Omental fat pad (tissue), 3 donors: ENCODE measurements at regions not wholly inside any gene's neighbourhood (a gene's known extent, or its start where the extent isn't known, plus 50 kb on each side); places are given as distances from the start of the nearest gene placed in this dataset.

Experiments
- ATAC-seq: fragments of 150-250 bp; one replicate; pipeline ENCODE4 v1.9.1; 2016; ENCODE audit warnings: mild to moderate bottlenecking, moderate library complexity; ENCODE audit not compliant: low FRiP score
- DNase-seq: peaks from one replicate; pipeline ENCODE4 v3.0.0-alpha.2; 2019; ENCODE audit warnings: low spot score
- TF ChIP-seq, protein P1 (sequence below), 3 donors: fragments of 450-650 bp; IDR thresholded peaks; one replicate each; pipeline ENCODE4 v1.5.1; 2016 to 2017; ENCODE audit warnings: antibody characterized with exemption in 3 of 3, mild to moderate bottlenecking in 3 of 3, moderate library complexity in 2 of 3

DNA sequence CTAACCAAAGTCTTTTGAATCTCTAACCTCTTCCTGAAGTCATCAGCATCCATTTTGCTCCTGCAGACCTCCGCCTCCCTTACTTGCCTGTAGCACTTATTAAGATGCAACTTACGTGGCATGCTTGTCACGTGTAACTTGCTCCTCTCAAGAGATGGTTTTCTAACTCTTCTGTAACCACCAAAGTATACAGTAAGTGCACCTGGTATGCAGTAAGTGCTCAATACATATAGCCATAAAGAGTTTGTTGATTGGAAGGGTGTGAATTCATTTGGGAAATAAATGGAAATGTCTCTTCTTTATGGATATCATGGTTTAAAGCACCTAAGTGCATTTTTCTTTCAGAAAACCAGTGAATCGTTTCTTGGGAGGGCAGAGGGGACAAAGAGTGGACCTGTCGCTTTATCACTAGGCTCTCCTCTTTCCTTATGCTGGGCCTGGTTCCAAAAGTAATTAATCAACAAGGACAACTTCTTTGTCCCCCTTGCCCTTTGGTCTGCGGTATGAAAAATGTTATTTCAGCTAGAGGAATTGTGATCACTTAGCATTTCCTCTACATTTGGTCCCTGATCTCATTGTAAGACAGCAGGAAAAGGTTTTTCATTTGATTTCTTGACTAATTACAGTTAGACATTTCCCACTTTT lies 370.0 kb upstream of the SPRED2 start:
- ATAC-seq (no peak), DNase-seq (no peak)
- TF ChIP-seq, protein P1, sequence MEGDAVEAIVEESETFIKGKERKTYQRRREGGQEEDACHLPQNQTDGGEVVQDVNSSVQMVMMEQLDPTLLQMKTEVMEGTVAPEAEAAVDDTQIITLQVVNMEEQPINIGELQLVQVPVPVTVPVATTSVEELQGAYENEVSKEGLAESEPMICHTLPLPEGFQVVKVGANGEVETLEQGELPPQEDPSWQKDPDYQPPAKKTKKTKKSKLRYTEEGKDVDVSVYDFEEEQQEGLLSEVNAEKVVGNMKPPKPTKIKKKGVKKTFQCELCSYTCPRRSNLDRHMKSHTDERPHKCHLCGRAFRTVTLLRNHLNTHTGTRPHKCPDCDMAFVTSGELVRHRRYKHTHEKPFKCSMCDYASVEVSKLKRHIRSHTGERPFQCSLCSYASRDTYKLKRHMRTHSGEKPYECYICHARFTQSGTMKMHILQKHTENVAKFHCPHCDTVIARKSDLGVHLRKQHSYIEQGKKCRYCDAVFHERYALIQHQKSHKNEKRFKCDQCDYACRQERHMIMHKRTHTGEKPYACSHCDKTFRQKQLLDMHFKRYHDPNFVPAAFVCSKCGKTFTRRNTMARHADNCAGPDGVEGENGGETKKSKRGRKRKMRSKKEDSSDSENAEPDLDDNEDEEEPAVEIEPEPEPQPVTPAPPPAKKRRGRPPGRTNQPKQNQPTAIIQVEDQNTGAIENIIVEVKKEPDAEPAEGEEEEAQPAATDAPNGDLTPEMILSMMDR (IDR thresholded peaks at IDR 0.05) = no peak

DNA sequence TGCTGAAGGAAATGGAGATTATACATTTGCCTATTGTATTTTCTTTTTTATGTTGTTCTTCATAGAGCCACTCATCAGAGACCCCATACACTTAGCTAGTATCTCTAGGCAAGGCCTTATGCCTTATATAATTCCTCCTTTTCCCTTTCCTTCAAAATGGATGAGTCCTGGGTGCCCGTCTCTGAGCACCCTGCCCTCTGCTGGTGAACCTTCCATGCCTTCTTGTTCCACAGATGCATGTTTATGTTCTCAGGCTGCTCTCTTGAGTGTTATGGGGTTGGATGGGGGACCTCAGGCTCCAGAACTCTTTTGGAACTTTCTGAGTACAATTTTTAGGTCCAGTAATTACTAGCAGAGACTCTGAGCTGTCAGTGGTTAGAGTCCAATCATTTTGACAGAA lies 368.6 kb upstream of the SPRED2 start:
- DNase-seq = no peak

DNA sequence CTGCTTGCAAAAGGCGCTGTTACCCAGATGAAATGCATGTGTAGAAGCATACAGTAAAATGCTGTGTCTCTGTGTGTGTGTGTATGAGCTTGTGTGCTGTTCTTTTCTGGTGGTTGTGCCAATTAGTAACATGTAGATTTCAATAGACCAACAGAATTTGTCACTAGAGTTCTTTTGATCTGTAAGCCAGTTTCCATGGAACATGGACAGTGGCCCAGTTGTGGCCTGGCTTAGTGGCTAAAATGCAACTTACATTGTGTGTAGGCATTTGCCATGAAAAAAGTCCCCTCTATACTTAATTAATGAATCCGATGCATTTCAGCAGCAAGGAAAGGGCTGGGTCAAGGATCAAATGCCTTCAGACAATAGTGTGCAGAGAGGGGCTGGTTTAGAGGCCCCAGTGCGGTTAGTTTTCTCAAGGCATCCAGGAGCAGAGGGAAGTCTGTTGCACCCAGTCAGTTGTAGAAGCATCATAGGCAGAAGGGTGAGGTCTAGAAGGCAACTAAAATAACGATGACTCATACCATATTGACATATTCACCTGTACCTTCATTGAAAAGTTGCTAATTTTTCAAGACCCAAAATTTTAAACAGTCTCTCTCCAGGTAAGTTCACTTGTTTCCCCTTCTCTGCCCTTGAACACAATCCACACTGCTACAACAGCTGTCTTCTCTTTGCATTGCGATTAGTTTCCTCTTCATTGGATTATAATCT lies 366.9 kb upstream of the SPRED2 start:
- ATAC-seq (no peak), DNase-seq (no peak)
- TF ChIP-seq, protein P1 (IDR thresholded peaks at IDR 0.05) = no peak

More for the DNA sequence above, 368.6 kb upstream of the SPRED2 start:
- no peak for ATAC-seq
- TF ChIP-seq, protein P1 (IDR thresholded peaks at IDR 0.05) = no peak

DNA sequence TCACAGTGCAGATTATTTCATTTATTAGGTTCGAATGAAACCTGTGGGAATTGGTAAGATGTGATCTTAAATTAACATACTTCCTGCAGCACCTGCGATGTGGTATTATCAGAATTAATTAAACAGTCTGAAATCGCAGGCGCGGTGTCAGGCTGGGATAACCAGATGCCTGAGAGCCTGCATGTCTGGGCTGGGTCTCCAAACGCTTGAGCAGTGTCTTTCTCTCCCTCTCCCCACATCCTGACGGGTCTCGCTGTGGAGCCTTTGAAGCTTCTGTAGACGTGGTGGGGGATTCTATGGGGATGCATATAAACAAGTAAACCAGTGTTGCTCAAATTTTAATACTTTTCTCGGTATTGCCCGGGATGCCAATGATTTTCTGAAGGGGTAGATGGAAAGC lies 366.2 kb upstream of the SPRED2 start:
- DNase-seq (no peak), ATAC-seq (no peak)
- TF ChIP-seq, protein P1 (IDR thresholded peaks at IDR 0.05) = no peak

DNA sequence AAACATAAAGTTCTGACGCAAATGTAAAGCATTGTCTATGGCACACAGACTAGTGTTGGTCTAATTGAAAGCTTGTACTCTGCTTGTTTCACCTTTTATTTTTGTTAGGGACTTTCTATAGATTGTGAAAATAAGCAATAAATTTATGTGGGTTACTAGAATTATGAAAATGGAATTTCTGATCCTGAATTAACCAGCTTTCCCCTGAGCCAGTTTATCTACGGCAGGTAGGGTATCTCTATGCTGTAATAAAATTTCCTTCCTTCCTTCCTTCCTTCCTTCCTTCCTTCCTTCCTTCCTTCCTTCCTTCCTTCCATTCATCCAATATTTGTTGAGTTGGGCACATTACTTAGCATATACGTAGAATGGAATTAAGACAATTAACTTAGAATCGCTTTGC lies 362.6 kb upstream of the SPRED2 start:
- ATAC-seq = no peak
- no peak for DNase-seq
- TF ChIP-seq, protein P1 (IDR thresholded peaks at IDR 0.05) = no peak

DNA sequence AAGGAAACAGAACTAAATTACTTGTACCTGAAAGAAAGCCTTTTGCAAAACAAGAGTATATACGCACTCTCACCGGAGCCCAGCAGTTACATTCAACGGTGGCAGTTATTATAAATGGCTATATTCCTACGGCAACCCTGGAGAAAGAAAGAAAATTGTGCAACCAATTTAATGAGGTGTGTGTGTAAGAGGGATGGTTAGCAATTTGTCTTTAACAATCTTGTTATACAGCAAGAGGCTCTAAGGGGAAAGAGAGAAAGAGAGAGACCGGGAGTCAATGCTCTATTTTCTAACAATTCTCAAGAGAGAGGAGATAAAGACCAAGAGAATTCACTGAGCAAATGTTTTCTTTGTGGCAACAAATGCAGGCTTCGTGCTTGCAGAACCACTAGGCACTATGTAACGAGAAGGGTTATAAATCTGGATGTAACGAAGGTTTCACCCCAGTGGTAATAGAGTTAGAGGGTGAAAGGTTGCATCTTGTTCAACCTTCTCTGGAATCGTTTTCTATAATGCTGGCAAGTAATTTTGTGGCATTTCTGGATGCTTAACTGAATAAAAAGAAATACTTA lies 359.1 kb upstream of the SPRED2 start:
- ATAC-seq (no peak), DNase-seq (no peak)
- TF ChIP-seq, protein P1 (IDR thresholded peaks at IDR 0.05) = no peak

DNA sequence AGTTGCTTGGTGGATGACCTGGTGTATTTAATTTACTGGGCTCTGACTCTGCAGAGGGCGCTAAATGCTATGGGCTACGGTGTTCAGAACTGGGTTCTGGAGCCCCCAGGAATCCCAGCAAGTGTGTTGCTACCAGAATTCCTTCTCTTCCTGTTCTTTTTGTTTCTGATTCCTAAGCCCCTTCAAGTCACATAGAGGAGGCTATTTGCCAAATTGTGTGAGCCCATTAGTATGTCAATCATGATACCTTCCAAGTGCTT lies 358.2 kb upstream of the SPRED2 start:
- no peak for ATAC-seq

More for the DNA sequence above, 358.2 kb upstream of the SPRED2 start:
- no peak for DNase-seq
- TF ChIP-seq, protein P1 (IDR thresholded peaks at IDR 0.05) = no peak
